Medulla oblongata (tissue), 1 donor: ENCODE measurements at regions not wholly inside any gene's neighbourhood (a gene's known extent, or its start where the extent isn't known, plus 50 kb on each side); places are given as distances from the start of the nearest gene placed in this dataset.
"Not testable (repeated sequence)": the region's sequence is repeated elsewhere in the genome, so short reads cannot be mapped to it uniquely, and the experiment has no call there.

ENCODE experiments used
- DNase-seq: peaks from one replicate; pipeline ENCODE4 v3.0.0-alpha.2; 2015; ENCODE audit errors: extremely low spot score

DNA sequence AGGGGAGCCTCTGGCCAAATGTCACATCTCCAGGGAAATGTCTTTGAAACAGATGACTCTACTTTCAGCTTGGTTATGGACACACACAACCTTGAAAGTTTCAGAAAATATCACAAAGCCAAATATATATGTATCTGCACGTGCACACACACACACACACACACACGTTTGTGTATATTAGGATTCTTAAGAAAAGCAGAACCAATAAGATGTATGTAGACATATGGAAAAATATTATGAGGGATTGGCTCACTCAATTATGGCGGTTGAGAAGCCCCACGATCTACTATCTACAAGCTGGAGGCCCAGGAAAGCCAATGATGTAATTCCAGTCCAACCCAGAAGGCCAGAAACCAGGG, 194.9 kb downstream of the PALM2AKAP2 start:
- DNase-seq, result no peak

DNA sequence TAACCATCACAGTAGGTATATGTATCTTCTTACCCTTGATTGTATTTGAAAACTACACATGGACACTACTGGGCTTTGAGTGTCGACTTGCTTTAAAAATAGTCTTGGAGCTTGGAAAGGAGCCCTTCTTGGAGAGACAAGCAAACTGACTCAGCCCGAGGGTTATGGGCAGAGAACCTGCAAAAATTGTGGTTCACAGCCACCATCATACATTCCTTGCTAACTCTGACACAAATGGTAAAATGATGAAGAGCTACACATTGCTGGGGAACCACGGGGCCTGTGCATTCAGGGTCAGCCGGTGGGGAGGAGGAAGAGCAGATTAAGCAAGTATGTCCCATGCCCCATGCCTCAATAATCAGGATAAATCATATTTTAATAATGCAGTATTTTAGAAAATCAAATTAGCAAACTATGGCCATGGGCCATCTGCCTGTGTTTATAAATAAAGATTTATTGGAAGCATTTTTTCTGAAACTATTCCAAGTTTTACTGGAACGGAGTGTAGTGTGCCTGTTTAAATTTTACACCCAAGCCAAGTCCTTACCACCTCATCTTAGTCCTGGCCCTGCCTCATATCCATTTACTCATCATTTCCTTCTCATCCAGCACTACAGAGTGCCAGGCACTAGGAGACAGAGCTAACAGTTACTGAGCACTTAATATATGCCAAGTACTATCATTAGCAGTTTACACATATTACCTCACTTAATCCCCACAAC, 195.7 kb downstream of the PALM2AKAP2 start:
- DNase-seq, result no peak

DNA sequence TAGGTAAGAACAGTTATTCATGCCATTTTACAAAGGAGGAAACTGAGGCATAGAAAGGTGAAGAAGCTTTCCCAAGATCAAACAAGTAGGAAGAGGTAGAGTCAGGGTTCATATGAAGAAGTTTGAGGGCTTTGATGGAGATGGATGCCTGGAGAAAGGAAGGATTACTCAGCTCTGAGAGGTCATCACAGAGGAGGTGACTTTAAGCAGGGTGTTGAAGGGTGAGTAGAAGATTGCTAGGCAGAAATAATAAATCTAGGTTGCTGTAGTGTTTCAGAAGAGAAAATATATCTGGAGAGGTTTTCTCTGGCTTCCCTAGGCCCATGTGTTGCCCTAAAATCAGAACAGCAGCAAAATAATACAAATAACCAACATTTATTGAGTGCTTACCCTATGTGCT, 196.3 kb downstream of the PALM2AKAP2 start:
- no peak for DNase-seq

DNA sequence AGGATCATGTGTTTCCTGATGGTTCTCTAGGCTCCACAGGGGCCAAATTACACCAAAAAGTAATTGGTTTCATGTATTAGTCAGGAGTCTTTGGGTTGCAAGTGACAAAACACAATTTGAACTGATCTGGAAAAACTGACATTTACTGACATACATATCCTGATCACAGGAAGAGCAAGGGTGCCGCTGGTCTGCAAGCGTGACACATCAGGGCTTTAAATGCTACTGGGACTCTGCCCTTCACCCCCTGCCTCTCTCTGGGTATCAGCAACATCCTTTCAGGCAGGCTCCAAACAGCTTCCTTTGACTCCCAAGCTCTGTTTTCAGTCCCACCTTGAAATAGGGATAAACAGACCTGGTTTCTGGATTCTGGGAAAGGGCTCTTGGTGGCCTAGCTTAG, 197.5 kb downstream of the PALM2AKAP2 start:
- no peak for DNase-seq

DNA sequence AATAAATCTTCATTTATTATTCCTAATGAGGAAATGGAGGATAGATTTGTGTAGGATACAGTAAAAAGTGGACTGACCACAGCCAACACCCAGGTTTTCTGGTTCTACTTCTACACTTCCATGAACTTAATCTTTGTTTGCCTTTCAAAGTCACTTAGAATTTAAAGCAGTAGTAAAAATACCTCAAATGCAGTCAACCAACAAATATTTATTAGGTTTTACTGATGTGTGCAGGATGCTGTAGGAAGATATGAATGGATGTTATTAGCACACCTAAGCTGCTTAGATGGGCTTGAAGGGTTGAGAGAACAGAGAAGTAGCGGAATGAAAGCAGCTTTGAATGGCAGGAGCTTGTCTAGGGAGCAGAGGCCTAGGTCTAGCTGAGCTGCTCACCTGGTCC, 201.1 kb downstream of the PALM2AKAP2 start:
- DNase-seq, result no peak

DNA sequence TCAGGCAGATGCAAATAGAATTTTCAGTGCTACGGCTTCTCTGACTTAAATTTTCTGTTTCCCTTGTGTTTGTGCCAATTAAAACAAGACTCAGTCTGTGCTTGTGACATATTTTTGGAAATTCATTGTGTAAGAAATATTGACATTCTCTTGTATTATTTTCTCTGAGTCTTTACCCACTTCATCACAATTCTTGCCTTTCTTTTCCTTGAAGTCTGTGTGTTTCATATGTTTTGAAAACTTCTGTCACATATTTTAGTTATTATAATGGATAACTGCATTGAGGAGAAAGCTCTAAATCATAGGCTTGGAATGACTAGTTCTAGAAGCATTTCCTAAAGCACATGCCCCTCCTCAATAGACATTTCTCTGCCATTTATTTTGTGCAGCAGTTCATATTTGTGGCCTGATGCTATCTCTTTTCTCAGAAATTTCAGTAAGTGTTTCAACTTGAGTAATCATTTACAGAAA, 206.6 kb downstream of the PALM2AKAP2 start:
- no peak for DNase-seq

DNA sequence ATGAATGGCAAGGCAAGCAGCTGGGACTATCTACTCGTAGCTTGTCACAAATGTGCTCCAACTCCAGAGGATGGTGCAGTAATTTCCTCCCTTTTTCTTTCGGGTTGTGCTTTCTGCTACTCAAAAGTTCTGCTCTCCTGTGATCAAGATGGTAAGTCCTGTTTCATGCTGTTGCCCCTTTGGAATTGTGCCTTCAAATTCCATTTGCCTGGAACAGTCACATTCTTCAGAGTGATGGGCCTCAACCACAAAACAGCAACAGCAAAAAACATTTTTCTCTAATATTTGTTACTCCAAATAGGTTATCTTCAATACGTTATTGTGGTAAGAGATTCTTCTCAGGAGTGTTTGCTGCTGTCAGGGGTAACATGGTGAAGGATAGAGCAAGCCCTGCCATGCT, 209.3 kb downstream of the PALM2AKAP2 start:
- DNase-seq, result no peak

DNA sequence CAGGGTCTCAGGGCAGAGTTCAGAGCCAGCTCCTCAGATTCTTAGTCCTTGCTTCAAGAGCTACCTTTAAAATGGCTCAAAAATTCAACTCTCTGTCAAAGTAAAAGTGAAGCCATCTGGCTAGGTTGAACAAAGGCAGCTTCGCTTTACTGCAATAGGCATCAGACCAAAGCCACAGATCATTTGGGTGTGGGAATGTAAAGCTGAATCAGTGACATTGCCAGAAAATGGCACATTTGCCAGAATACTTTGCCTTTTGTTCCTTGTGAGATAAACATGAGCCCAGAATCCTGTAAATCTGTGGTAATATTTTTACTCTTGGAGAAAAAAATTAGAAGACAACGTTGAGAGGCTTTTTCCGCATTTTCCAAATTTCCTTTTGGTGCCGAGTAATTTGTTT, 210.5 kb downstream of the PALM2AKAP2 start:
- DNase-seq, result no peak

DNA sequence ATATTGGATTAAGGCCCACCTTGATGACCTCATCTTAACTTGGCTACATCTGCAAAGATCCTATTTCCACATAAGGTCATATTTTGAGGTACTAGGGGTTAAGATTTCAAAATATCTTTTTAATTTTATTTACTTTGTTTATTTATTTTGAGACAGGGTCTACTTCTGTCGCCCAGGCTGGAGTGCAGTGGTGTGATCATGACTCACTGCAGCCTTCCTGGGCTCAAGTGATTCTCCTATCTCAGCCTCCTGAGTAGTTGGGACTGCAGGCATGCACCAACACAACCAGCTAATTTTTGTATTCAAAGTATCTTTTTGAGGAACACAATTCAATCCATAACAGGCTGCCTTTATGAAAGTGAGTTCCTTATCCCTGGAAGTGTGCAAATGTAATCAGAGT, 212.3 kb downstream of the PALM2AKAP2 start:
- no peak for DNase-seq

DNA sequence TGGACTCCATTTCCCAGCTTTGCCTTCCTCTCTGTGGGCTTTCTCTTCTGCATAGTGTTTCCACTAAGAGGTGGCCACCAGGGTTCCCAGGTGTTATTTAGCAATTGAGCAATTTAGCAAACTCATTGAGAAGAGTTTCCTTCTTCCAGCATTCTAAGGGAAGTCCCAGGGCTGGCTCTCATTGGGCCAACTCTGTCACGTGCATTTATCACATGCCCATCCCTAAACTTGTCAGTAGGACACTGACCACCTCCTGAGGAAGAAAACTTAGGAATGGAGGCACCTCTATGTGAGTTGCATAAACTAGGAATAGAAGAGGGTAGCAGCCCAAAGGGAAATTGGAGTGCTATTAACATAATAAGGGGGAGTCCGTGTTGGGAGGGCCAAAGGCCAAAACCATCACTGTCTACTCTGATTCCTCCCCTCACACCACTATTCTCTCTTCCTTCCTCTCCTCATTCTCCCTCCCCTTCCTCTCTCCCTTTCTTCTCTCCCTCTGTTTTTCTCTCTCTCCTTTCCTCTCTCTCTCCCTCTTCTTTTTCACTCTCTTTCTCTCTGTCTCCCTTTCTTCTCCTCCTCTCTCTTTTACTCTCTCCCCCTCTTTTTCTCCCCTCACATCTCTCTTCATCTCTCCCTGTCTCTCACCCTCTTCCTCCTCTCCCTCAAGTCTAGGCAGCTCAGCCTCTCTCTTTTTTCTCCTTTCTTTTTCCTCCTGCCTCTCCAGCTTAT, 213.4 kb downstream of the PALM2AKAP2 start:
- no peak for DNase-seq

DNA sequence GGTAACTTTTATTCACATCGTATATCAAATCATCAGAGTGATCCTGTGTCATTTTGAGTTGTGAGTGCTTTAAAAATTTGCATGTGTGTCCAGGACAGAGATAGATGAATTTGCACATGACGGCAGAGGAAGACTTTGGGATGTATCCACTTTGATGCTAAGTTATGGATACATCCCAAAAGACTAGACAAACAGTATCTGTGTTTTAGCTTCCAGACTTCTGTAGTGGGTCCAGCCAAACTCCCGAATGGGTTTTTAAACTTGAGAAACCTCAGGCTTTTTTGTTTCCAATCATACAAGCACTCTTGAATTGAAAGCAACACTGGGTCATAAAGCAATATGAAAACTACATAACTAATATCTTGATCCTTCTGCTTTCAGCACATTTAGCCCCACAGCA, 213.8 kb downstream of the C9orf152 start:
- no peak for DNase-seq

DNA sequence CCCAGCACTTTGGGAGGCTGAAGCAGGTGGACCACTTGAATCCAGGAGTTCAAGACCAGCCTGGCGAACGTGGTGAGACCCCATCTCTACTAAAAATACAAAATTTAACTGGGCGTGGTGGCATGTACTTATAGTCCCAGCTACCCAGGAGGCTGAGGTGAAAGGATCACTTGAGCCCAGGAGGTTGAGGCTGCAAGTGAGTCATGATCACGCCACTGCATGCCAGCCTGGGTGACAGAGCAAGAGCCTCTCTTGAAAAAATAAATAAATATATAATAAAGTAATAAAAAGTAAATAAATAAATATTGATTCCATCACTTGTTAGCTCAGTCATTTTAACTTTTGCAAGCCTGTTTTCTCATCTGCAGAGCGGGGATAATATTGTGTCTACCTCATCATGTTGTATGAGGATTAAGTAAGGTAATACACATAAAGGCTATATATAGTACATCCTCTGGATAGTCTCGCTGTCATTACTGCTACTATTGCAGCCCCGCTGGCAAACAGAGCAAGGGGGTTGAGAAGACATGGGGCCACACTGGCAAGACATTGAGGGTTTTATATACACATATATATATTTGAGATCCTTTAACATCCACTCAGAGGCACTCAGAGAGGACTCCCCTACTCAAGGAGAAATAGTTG, 210.9 kb downstream of the C9orf152 start:
- DNase-seq, result no peak

DNA sequence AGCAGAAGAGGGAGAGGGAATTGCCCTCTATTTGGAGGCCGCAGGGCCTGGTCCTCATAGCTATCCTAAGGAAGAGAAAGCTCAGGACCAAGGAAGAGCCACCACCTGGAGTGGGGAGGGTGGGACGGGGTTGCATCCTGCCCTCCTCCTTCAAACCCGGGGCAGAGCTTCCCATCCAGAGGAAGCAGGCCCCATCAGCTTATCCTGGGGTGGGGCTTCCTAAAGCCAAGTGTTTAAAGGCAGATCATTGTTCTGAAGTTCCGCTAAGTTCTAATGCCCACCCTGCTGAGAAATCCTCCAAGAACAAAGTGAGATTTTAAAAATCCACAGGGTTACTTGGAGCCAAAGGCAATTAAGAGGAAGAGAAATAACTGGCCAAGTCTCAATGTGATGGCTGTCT, 210.3 kb downstream of the C9orf152 start:
- no peak for DNase-seq

DNA sequence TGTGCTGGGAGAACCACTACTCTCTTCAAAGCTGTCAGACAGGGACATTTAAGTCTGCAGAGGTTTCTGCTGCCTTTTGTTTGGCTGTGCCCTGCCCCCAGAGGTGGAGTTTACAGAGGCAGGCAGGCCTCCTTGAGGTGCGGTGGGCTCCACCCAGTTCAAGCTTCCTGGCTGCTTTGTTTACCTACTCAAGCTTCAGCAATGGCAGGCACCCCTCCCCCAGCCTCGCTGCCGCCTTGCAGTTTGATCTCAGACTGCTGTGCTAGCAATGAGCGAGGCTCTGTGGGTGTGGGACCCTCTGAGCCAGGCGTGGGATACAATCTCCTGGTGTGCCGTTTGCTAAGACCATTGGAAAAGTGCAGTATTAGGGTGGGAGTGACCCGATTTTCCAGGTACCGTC, 202.4 kb downstream of the C9orf152 start:
- not testable (repeated sequence) for DNase-seq

DNA sequence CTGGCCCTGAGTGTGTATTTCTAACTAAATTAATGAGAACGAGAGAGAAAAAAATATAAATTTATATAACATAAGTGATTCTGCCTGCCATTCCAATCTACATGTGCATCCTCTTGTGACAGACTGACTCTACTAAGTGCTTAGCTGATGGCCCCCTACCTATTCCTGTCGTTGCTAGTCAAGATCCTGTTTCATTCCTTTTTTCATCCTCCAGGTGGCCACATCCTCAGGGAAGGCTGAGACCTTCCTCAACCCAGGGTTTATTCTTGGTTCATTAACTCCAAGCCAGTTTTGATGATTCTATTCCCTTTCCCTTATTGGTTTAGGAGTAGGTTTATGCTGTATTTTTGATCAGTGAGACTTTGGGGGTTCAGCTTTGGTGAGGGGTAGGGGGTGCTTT, 201.3 kb downstream of the C9orf152 start:
- DNase-seq, result no peak

DNA sequence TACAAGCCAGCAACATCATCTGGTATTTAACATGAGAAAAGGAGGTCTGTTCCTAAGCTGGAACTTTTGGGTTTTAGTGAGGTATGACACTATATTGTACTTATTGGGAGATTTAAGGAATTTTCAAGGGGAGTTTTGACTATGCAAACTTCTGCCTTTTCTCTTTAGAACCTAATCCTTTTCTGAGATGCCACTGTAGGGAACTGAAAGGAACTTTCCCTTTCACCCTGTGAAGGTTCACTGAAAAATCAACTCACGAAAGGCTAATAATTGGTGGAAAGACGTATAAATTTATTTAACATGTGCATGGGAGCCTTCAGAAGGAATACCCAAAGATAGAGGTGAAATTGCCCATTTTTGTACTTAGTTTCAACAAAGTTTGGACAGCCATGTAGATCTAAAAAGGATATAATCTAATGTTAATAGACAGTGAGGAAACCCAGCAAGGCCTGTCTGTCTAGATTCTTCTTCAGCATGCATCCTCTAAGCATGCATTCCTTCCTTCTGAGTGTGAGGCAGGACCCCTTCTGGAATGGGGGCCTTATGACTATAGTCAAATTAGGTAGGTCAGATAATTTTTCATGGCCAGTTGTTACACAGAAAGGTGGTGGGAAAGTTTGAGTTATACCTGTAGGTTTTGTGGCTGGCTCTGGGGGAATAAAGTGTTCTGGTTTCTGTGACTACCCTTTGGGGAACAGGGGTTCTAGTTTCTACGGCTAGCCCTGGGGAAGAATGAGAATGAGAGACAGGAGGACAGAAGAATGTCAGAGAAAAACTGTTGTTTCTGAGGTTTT, 200.3 kb downstream of the C9orf152 start:
- no peak for DNase-seq

DNA sequence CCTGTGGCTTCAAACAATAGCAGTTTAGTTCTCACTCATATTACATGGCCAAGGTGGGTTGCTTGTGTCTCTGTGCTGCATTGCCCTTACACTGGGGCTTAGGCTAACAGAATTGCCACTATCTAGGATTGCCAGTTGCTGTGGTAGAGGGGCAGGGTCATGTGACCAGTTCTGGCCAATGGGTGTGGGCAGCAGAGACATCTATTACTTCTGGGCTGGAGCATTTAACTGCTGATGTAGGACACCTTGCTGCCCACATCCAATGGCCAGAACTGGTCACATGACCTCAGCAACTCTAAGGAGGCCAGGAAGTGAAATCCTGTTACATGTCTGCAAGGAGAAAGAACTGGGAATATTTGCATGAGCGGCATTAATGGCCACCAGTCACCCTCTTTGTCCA, 199.3 kb downstream of the C9orf152 start:
- DNase-seq, result no peak

DNA sequence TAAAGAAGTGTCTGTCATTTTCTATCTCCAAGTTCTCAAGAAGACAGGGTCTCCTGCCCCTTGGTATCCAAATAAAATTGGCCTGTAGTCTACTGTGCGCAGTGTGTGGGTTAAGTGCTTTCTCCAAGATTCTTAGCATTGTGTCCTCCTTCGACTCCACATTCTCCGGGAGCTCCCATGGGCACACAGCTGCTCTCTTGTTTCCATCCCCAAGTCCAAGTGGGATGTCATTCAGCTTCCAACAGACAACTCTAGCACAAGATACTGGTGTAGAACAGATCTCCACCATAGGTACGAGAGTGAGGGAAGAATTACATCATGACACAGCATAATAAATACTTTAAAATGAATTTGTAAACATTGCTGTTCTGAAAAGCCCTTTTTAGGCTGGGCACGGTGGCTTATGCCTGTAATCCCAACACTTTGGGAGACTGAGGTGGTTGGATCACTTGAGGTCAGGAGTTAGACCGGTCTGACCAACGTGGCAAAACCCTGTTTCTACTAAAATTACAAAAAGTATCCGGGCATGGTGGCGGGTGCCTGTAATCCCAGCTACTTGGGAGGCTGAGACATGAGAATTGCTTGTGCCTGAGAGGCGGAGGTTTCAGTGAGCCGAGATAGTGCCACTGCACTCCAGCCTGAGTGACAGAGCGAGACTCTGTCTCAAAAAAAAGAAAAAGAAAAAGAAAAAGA, 196.2 kb downstream of the C9orf152 start:
- DNase-seq, result no peak

DNA sequence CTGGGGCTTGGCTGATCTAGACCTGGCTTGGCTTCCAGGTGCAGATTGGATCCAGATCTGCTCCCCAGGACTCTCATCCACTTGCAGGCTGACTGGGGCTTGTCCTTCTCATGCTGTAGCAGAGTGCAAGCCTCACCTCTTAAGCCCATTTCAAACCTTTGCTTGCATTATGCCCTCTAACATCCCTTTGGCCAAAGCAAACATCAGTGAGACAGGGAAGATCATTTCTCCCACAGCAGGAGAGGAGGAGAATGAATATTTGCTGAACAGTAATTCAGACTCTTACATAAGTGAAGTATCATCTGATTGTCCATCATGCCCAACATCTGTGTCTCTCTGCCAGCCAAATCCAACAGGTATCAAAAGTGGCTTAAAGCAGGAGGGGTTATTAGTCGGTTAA, 194.9 kb downstream of the C9orf152 start:
- no peak for DNase-seq

DNA sequence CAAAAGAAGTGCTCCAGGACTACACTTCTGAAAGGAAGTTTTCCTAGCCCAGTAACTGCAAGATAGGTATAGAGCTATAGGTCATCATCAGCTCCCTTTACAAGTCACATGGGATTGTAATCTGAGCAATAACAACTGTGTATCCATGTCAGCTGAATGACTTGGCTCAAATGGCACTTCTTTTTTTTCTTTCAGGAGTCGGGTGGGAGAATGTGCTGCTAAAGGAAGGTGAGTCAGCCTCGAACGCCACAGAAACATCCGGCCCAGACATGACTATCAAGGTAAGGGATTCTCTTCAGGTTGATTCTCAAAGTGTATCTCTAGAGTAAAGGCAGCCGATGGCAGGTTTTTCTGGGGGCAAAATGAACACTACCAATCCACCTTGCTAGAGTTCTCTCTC, 192.2 kb downstream of the C9orf152 start:
- no peak for DNase-seq

DNA sequence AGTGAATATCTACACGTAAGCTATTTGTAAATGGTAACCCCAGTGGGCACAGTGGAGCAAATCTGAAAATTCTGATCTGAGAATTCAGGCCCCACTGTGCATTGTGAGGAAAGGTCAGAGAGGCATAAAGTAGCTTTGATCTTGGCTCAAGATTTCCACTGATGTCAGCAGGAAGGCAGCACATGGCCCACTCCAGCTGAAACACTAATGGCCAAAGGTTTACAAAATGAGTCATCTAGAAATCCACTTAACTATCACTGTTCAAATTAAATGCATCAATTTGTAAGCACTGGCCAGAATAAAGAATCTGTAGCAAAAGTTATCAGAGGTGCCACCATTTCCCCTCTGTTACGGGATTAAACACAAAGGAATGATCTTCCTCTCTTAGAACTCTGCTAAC, 191.6 kb downstream of the C9orf152 start:
- DNase-seq, result no peak

DNA sequence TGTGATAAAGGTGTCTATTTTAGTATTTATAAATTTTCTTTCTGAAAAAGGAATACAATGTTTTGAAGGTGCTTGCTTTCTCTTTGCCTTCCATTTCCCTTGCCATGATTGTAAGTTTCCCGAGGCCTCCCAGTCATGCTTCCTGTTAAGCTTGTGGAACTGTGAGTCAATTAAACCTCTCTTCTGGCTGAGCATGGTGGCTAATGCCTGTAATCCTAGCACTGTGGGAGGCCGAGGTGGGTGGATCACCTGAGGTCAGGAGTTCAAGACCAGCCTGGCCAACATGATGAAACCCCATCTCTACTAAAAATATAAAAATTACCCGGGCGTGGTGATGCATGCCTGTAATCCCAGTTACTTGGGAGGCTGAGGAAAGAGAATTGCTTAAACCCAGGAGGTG, 187.7 kb downstream of the C9orf152 start:
- DNase-seq, result not testable (repeated sequence)
